ENCODE measurements at regions not wholly inside any gene's neighbourhood (a gene's known extent, or its start where the extent isn't known, plus 50 kb on each side); places are given as distances from the start of the nearest gene placed in this dataset.
"Not testable (repeated sequence)": the region's sequence is repeated elsewhere in the genome, so short reads cannot be mapped to it uniquely, and the experiment has no call there.

DNA sequence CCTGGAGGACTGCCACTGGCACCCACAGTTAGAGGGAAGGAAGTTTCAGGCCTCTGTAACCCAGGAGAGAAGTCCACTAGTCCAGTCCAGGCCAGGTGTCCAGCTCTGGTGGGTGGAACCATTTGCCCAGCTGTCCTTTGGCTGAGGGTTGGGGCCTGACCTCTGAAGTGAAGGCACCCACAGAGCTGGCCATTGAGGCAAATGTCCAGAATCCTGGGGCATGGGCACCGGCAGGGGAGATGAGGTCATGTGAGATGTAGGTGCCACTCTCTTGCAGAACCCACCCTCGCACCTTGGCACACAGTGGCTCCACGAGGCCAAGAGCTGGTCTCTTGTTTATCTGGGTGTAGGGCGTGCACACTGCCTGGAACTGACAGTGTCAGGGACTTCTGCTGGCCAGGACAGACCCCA lies 162.8 kb downstream of the SMAD6 start:
- no peak for DNase-seq (ENCODE audit: low read depth)

DNA sequence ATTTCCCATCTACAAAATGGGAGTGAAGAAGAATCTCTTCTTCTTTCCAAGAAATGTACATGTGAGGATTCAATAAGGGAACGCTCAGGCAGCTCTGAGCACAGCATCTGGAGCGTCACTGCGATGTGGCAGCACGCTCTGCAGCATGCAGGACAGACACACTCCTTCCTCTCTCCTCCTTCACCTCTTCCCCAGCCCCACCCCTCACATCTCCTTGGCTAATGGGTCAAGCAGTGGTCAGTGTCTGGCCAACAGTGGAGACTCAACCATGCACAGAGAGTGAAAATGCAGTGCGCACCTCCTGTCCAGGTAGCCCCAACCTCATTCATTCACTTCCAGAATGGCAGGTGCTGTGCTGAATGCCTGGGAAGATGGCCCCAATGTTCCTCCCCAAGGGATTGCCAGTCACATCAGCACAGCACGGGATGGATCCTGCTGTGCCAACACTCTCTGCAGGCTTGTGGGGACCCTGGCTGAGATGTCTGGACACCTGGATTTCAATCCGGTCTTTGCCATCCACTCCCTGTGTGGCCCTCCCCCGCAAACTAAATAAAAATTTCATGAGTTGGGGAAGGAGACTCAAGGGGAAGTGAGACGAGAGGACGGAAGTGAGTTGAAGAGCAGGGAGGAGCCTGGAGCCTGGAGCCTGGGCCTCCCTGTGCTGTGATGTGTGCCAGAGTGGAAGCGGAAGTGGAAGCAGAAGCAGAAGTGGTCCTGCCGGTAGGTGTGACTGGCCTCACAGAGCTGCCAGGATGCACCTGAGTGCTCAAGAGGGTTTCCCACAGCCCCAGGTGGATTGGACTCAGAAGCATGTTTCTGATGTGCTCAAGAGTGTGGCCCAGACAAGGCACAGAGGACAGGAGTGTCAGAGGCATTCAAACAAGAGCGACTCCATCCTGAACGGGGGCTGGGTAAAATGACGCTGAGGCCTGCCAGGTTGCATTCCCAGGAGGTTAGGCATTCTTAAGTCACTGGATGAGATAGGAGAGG lies 163.9 kb downstream of the SMAD6 start:
- no peak for DNase-seq (ENCODE audit: low read depth)

DNA sequence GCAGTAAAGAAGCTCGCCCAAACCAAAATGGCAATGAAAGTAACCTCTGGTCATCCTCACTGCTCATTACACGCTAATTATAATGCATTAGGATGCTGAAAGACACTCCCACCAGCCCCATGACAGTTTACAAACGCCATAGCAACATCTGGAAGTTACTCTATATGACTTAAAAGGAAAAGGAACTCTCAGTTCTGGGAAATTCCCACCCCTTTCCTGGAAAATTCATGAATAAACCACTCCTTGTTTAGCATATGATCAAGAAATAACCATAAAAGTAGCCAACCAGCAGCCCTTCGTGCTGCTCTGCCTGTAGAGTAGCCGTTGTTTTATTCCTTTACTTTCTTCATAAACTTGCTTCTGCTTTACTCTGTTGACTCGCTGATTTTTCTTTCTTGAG lies 164.6 kb downstream of the SMAD6 start:
- no peak for DNase-seq (ENCODE audit: low read depth)

DNA sequence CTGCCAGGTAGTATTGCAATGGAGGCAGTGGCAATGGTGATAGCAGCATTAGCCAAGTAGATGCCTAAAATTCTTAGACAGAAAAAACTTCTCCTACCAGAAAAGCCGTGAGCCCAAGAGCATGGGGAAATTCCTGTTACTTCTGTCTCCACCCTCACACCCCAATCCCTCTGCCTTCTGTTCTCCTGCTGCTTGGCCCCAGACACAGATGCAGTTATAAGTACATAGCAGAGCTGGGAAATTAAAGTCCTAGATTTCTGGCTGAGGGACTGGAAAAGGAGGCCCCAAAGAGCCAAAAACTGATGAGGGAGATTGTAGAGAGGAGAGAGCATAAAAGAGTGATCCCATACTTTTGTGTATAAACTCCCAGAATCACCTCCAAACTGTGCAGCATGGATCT lies 166.9 kb downstream of the SMAD6 start:
- no peak for DNase-seq (ENCODE audit: low read depth)

DNA sequence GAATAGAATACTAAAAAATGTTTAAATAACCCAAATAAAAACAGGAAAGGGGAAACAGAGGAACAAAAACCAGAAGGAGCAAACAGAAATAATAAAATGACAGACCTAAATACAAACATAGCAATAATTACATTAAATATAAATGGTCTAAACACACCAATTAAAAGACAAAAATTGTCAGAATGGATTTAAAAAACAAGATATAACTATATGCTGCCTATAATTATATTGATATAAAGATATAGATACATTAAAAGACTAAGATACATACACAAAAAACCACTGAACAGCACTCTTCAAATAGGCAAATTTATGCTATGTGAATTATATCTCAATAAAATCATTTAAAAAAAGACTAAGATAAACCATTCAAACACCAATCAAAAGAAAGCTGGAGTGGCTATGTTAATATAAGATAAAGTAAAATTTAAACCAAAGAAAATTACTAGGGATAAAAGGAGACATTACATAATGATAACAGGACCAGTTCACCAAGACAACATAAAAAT lies 168.9 kb downstream of the SMAD6 start:
- DNase-seq (ENCODE audit: low read depth): no peak

DNA sequence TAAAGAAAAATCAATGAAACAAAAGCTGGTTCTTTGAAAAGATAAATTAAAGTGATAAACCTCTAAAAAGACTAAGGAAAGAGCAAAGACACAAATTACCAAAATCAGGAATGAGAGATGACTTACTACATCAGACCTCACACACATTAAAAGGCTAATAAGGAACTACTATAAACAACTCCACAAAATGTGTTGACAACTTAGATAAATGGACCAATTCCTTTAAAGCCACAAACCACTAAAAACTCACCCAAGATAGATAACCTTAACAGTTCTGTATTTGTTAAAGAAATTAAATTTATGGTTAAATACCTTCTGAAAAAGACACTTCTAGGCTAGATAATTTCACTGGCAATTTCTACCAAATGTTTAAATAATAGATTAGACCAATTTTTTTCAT lies 170.4 kb downstream of the SMAD6 start:
- no peak for DNase-seq (ENCODE audit: low read depth)

DNA sequence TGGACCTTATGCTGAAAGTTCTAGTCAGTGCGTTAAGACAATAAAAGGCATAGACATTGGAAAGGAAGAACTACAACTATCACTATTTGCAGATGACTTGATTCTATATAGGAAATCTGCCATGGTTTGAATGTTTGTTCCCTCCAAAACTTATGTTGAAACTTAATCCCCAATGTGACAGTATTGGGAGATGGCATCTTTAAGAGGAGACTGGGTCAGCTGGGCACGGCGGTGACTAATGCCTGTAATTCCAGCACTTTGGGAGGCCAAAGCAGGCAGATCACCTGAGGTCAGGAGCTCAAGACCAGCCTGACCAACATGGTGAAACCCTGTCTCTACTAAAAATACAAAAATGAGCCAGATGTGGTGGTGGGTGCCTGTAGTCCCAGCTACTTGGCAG lies 171.3 kb downstream of the SMAD6 start:
- not testable (repeated sequence) for DNase-seq (ENCODE audit: low read depth)

DNA sequence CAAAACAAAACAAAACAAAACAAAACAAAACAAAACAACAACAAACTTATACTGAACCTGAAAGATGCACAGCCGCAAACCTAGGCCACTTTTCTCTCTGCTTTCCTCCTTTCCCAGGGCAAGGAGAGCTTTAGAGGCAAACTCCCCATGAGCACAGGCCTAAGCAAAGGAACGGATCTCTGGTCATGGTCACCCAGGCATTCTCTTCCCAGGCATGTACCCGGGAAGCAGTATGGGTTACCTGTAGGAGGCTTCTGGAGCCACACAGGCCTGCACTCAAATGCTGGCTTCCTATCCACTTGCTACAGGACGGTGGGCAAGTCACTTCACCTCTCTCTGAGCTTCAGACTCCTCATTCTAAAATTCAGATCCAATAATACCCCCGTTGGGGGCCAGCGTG lies 171.8 kb downstream of the SMAD6 start:
- DNase-seq (ENCODE audit: low read depth): no peak

DNA sequence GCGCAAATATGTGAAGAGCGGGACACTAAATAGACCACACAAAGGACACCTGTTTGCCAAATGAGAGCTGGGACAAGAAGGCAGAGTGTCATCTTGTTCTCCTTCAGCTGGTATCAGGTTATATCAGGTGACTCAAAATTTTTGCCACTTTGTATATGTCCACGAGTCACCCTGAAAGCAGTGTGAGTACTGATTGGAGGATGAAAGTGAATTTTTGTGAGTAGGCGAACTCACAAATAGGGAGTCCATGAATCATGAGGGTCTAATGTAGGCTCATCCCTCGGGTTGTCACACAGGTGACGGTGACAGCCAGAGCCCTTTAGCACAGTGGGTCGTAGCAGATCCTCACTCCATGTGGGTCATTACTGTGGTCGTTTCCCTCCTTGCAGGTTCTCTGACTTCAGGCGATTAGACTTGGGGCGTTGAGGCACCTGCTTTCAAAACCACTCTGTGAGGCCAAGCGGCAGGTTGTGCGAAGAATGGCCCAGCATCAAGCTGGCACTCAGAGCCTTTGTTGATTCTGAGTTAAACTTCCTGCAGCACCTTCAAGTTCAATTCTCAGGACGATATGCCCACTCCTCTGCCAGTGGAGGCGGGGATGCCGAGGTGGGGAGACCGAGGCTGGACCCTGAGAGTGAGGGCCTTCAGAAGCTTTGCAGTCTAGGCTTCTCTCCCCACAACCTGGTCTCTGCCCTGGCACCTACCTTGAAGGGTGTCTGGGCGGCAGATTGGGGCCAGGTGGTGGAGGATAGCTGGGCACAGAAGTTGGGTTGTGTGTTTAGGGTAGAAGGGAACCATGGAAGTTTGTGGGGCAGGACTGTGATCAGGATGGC lies 173.8 kb downstream of the SMAD6 start:
- DNase-seq (ENCODE audit: low read depth): no peak

DNA sequence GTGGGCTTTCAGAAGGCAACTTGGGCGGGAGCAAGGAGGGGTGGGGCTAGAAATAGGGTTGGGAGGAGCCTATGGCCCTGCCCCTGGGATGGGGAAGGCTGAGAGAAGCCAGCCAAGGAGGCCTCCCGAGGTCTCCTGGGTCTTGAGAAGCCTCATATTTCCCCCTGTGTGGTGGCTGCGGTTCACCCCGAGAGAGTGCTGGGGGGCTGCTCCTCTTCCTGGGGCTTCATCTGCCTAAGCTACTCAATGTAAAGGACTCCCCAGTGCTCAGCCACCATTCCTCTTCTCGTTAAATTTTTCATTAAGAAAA lies 174.3 kb downstream of the SMAD6 start:
- DNase-seq (ENCODE audit: low read depth): no peak

DNA sequence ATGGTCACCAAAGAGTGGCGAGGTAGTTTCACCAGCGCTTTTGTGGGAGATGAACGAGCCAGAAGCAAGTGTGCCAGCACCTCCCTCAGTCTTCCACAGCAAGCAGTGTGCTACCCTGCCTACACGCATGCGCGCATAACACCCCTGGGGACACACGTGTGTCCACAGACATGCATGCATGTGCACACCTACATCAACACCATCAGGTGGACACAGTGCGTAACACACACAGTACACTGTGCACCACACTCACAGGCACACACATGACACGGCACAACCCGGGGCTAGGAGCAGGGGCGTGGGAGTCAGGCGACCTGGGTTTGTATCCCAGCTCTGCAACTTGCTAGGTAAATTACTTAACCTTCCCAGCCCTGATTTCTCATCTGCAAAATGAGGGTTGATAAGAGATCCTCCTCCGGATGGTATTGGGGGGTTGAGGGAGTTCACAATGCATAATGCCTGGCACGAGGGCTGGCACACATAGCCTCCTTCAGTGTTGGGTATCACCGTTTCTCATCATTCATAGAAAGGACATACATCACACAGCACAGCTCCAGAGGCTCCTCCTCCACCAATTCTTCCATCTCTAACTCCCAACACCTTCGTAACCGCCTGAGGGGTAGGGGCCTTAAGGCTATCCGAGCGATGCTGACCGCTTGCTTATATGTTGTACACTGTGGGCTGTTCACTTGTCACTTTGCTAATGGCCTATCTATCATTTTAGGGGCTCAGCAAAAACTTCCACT lies 174.9 kb downstream of the SMAD6 start:
- no peak for DNase-seq (ENCODE audit: low read depth)

DNA sequence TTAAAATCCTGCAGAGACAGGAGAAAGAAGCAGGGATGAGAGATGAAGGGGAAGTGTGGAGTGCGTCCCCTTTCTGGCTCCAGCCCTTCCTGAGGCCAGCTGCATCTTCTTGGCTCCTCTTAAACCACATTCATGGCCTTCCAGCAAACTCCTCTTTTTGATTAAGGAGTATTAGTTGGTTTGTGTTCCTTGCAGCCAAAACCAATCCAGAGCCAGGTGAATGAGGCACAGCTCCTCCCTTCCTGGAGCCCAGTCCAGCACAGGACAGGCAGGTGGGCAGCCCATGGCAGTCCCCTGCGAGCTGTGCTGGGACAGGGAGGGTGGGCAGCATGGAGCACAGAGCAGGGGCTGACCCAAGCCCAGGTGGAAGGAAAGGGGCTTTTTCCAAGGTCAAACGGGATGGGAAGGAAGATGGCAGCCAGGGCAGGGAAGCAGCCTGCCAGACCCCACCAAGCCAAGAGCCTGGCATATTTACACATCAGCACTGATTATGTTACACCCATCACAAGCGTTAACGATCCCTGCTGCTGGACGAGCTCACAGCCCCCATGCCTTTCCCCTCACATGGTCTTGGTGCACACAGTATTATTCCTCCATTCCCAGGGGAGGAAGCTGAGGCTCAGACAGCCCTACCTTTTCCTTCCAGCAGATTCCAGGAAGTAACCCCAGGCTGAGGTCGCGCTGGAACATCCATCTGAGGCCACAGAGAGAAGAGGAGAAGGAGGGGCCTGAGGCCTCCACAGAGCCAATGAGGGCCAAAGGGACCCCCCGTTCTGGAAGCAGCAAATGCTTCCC lies 175.6 kb downstream of the SMAD6 start:
- DNase-seq (ENCODE audit: low read depth): no peak

DNA sequence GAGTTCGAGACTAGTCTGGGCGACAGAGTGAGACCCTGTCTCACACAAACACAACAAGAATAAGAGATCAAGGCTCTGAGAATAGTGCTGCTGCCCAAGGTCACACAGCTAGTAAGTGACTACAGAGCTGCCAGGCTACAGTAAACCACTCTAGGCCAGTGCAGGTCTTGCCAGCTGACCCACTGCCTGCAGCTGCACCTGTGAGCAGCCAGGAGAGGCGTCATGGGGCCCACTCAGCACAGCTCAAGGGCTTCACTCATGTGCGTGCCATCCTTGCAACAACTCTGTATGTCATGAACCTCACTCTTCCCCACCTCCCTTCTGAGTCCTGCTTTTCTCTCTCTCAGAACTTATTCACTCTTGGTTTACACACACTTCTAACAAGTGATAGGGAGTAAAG lies 176.7 kb downstream of the SMAD6 start:
- no peak for DNase-seq (ENCODE audit: low read depth)

DNA sequence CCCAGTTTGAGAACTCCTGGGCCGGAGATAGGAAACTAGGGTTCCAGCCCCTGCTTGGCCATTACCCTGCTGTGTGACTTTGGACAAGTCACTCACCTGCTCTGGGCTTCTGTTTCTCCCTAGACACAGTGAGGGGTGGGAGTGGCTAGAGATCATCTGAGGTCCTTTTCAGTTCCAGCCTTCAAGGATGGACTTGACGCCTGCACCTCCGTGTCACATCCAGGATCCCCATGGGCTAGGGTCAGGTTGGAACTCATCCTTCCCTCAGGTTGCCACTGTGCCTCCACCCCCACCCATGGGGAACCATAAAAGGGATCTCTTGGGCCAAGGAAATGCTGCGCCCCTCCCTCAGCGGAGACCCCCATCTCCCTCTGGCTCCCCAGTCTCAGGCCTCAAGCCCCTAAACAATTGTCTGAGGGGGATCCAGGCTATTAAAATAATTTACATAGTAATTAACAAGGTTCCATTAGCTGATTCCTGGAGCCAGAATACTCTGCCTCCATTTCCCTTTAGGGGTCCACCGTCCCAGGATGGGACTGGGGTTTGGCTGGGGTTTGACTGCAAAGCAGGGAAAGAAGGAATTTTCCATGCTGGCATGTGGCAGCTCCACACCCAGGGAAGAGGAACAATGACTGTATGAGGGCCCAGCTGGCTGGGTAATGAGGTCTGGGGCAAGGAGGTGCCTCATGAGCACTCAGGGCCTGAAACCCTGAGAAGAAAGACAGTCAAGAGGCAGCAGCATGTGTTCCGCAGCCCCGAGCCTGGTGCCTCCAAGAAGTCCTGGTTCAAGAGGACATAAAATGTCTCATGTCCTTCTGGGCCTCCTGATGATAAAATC lies 177.7 kb downstream of the SMAD6 start:
- DNase-seq (ENCODE audit: low read depth): no peak

DNA sequence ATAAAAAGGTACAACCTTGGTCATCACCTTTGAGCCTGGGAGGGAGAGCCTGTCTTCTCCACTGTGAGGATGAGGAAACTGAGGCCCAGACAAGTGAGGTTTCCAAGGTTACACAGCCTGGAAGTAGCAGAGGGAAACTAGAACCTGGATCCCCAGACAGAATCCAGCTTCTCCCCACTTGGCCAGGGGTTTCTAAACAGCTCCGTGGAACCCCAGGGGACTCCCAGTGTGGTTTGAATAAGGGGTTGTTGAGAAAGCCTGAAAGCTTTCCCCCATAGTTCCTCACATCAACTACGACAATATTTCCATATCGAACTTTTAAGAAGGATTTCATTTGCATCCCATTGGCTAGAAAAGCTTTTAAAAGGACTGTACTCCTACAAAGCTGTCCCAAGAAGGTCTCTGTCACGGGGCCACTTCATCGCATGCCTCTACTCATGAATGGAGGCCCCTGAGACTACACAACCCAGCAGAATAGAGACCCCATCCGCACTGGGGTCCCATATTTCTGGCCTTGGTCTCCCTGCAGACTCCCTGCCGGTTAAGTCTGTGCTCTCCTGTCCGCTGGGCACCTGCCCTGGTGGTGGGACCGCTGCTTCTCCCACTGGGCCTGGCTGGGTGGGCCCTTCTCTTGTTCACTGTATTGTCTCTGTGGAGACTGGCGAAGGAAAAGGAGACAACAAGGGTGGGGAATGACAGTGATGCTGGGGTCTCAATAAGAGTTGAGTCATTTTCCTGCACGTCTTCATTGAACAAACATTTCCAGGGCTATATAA lies 178.5 kb downstream of the SMAD6 start:
- no peak for DNase-seq (ENCODE audit: low read depth)

DNA sequence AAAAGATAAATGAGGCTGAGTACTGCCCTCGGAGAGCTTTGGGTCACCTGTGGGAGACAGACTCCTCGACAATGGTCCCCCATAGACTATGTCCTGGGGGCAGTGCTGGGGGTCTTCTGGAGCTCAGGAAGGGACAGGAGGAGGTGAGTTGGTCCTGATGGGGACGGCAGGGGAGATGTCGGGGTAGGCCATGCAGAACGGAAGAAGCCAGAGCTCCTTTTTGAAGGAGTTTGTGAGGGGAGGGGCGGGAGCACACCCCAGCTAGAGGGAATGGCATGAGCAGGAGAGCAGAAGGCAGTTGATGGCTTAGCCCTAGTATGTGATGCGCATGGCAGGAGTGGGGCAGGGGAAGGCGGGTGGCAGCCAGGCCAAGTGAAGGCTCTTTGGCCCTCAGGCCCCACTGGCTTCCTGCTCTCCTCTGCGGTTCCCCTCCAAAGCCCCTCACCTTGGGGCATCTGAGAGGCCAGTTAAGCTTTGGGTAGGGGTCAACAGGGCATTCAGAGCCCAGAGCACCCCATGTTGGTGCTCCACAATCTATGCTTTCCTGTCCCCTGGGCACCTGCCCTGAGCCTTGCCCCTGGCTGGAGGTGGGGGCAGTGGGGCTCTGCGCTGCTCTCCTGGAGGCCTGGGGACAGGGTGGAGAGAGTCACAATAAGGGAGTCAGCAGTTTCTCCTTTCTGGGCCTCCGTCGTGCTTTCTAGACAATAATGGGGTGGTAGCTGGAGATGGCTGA lies 179.3 kb downstream of the SMAD6 start:
- no peak for DNase-seq (ENCODE audit: low read depth)

DNA sequence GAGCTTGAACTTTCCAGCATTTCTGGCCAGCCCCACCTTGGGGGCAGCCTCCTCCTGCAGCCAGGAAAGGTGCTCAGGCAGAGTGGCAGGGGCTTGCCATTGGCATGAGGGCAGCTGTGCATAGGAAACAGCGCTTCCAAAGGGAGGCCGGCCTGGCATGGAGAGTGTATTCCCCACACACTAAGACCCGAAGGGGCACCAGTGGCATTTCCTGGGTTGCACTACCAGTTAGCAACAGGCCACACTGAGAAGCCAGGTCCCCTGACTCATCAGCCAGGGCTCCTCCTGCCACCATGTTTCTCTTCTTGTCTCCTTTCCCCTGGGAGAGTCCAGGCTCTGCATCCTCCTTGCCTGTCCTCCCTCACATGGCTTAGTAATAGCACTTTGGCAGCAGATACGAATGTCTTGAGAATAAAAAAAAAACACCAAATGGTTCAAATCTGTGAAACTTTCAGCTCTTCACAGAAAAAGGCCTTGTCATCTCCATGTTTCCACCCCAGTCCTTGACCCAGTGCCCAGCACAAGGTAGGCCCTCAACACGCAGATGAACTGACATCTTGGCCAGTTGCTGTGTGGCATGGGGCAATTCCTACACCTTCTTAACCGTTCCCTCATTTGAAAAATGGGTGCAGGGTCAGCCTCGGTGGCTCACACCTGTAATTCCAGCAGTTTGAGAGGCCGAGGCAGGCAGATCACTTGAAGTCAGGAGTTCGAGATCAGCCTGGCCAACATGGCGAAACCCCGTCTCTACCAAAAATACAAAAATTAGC lies 180.4 kb downstream of the SMAD6 start:
- DNase-seq (ENCODE audit: low read depth): no peak

DNA sequence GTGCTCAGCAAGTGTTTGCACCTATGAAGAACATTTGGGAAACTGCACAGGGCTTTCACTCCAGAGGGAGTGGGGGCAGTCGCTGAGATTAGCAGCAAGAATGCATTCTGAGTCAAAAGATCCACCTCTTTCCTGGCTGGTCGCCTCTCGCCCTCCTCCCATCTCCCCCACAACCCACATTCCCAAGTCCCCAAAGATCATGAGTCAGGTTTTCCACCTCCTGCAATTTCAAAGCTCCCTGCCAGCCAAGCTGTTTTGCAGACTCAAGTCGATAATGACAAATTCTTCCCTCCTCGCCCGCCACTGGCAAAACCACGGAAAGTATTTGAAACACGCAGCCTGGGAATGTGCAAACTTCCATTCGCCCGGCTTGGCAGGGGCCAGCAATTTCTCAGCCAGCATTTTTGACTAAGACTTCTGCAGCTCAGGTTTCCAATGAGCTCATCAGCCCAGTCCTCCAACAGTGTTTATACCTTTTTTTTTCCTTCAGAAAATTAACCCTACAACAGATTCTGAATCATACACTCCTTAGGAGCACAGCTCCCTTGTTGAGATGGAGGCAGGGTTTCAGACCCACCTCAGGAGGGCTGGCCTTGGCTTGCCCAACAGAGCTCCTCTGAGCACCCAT lies 181.4 kb downstream of the SMAD6 start:
- DNase-seq (ENCODE audit: low read depth): no peak
